HepG2 (cell line): ENCODE measurements at regions not wholly inside any gene's neighbourhood (a gene's known extent, or its start where the extent isn't known, plus 50 kb on each side); places are given as distances from the start of the nearest gene placed in this dataset.
"Not testable (repeated sequence)": the region's sequence is repeated elsewhere in the genome, so short reads cannot be mapped to it uniquely, and the experiment has no call there.

Experiments
- ATAC-seq: fragments of 200-7000 bp; cut with Tn5 transposase; 3 replicates; pipeline ENCODE4 v1.9.1; 2020; ENCODE audit warnings: mild to moderate bottlenecking, moderate library complexity
- BruUV-seq: library from RNA; stranded (reverse); fragments of 400-500 nt; replicated peaks from 2 replicates; lab custom pipeline; 2021; lab: Mats Ljungman, UMichigan
- CTCF ChIA-PET: fragments of 300-600 bp; formaldehyde crosslinking; extraction: SDS; loops from one replicate; lab custom pipeline; 2021; ENCODE audit warnings: low total read pairs, inconsistent platforms, low intra/inter-chr PET ratio; lab: Yijun Ruan, JAX
- POLR2A ChIA-PET: fragments of 350-600 bp; sonication (Branson Sonifier 250); formaldehyde crosslinking; loops from one replicate; lab custom pipeline; 2020; ENCODE audit warnings: antibody characterized with exemption, inconsistent platforms; lab: Yijun Ruan, JAX
- DNase-seq: peaks from one replicate; pipeline ENCODE4 v3.0.0-alpha.2; 2015; ENCODE audit warnings: low spot score
- FAIRE-seq: peaks from 3 replicates; lab custom pipeline; 2011; peaks lifted over from hg19 to GRCh38; lab: Jason Lieb, UNC
- H2AFZ ChIP-seq: one replicate; pipeline ENCODE4 v1.6.1; 2011; ENCODE audit warnings: low read length, inconsistent platforms
- H3K27ac ChIP-seq: fragments of 300-600 bp; 3 replicates; pipeline ENCODE4 v1.8.0; 2011; ENCODE audit warnings: mixed run types, mild to moderate bottlenecking, mixed read lengths, low read length, inconsistent platforms; ENCODE audit not compliant: insufficient read depth; ENCODE audit errors: extremely low read length
- H3K27me3 ChIP-seq, 2 experiments: fragments of 200-600 bp in 1 of 2; 2 replicates in 1 of 2; 3 replicates in 1 of 2; pipeline versions ENCODE4 v1.6.0 to v1.8.0; 2011; ENCODE audit warnings: low read length in 2 of 2, mild to moderate bottlenecking in 2 of 2, moderate library complexity in 2 of 2, inconsistent platforms in 1 of 2; ENCODE audit not compliant: insufficient read depth in 2 of 2, control insufficient read depth in 1 of 2
- H3K36me3 ChIP-seq, 2 experiments: fragments of 200-600 bp in 1 of 2; replicated peaks in 1 of 2; 2 replicates in 1 of 2; 3 replicates in 1 of 2; pipeline versions ENCODE4 v1.5.1 to v1.8.0; 2011; ENCODE audit warnings: low read length in 2 of 2, inconsistent platforms in 1 of 2; ENCODE audit not compliant: insufficient read depth in 2 of 2, control insufficient read depth in 1 of 2
- H3K4me1 ChIP-seq: 2 replicates; pipeline ENCODE4 v1.5.1; 2012; ENCODE audit warnings: low read length, inconsistent platforms; ENCODE audit not compliant: insufficient read depth
- H3K4me2 ChIP-seq: 2 replicates; pipeline ENCODE4 v1.6.0; 2011; ENCODE audit warnings: low read depth, low read length, inconsistent platforms
- H3K4me3 ChIP-seq, 3 experiments: fragments of 200-600 bp in 1 of 3; sonication (generic), shearing (Covaris generic) in 1 of 3; replicated peaks in 1 of 3; 2 replicates each; pipeline ENCODE4 v1.5.1; 2011 to 2016; ENCODE audit warnings: low read length in 3 of 3, inconsistent platforms in 2 of 3, low read depth in 2 of 3, mild to moderate bottlenecking in 2 of 3, control low read depth in 1 of 3, mixed read lengths in 1 of 3; ENCODE audit not compliant: insufficient read depth in 1 of 3
- H3K79me2 ChIP-seq: one replicate; pipeline ENCODE4 v1.6.1; 2011; ENCODE audit warnings: low read length, inconsistent platforms; ENCODE audit not compliant: insufficient read depth
- H3K9ac ChIP-seq: 2 replicates; pipeline ENCODE4 v1.6.0; 2011; ENCODE audit warnings: mild to moderate bottlenecking, low read depth, low read length, inconsistent platforms; ENCODE audit not compliant: insufficient read depth
- H3K9me3 ChIP-seq: 2 replicates; pipeline ENCODE4 v1.5.1; 2012; ENCODE audit warnings: mild to moderate bottlenecking, low read length
- H4K20me1 ChIP-seq: 2 replicates; pipeline ENCODE4 v1.6.0; 2011; ENCODE audit warnings: inconsistent platforms, mild to moderate bottlenecking, low read length, moderate library complexity; ENCODE audit not compliant: insufficient read depth
- AHR ChIP-seq: IDR thresholded peaks from 2 replicates; pipeline ENCODE4 v1.6.1; 2018; ENCODE audit warnings: missing genetic modification reagents, missing compliant biosample characterization
- ZC3H13 ChIP-seq: sonication (generic); formaldehyde crosslinking; IDR thresholded peaks from 2 replicates; pipeline ENCODE4 v1.8.1; 2023; ENCODE audit warnings: mild to moderate bottlenecking, missing genetic modification reagents, moderate library complexity
- ZFP36L2 ChIP-seq: sonication (generic); formaldehyde crosslinking; IDR thresholded peaks from 2 replicates; pipeline ENCODE4 v1.4.0; 2020; ENCODE audit warnings: missing genetic modification reagents
- ZNF564 ChIP-seq: sonication (generic); formaldehyde crosslinking; IDR thresholded peaks from 2 replicates; pipeline ENCODE4 v1.8.1; 2023; ENCODE audit warnings: mild to moderate bottlenecking, missing genetic modification reagents
- ZNF570 ChIP-seq: sonication (generic); formaldehyde crosslinking; IDR thresholded peaks from 2 replicates; pipeline ENCODE4 v1.4.0; 2020; ENCODE audit warnings: mild to moderate bottlenecking, missing genetic modification reagents, borderline replicate concordance
- ZNF788 ChIP-seq: sonication (generic); formaldehyde crosslinking; IDR thresholded peaks from 2 replicates; pipeline ENCODE4 v1.5.0; 2020; ENCODE audit warnings: mild to moderate bottlenecking, missing genetic modification reagents, borderline replicate concordance
- ZNF891 ChIP-seq: sonication (generic); formaldehyde crosslinking; IDR thresholded peaks from 2 replicates; pipeline ENCODE4 v1.5.0; 2020; ENCODE audit warnings: mild to moderate bottlenecking, missing genetic modification reagents
- WGBS: methylation state at CpG from one replicate; pipeline ENCODE4 v1.1.6; 2017; ENCODE audit warnings: low lambda C conversion rate; 5-methylcytosine and 5-hydroxymethylcytosine counted together
- in situ Hi-C: cut with HindIII; loops from 2 replicates; pipeline ENCODE4 v1.10.0; 2017; ENCODE audit warnings: low pct_unique_long_range_greater_than_20kb; ENCODE audit not compliant: extremely low pct_ligation_motif_present
- intact Hi-C: fragments of 100-400 bp; cut with micrococcal nuclease; formaldehyde crosslinking; loops from one replicate; pipeline ENCODE4 v1.10.0; 2022; ENCODE audit not compliant: unreplicated experiment
- TF ChIP-seq, protein P1 (sequence below): sonication (generic); formaldehyde crosslinking; IDR thresholded peaks from 2 replicates; pipeline ENCODE4 v1.8.0; 2022; ENCODE audit warnings: missing genetic modification reagents, low read depth, mild to moderate bottlenecking, borderline replicate concordance
- TF ChIP-seq, protein P2 (sequence below), 2 experiments: IDR thresholded peaks; 2 replicates each; pipeline ENCODE4 v1.6.1; 2011 to 2012; ENCODE audit warnings: low read length in 2 of 2, borderline replicate concordance in 1 of 2, low read depth in 1 of 2, mild to moderate bottlenecking in 1 of 2, moderate library complexity in 1 of 2

DNA sequence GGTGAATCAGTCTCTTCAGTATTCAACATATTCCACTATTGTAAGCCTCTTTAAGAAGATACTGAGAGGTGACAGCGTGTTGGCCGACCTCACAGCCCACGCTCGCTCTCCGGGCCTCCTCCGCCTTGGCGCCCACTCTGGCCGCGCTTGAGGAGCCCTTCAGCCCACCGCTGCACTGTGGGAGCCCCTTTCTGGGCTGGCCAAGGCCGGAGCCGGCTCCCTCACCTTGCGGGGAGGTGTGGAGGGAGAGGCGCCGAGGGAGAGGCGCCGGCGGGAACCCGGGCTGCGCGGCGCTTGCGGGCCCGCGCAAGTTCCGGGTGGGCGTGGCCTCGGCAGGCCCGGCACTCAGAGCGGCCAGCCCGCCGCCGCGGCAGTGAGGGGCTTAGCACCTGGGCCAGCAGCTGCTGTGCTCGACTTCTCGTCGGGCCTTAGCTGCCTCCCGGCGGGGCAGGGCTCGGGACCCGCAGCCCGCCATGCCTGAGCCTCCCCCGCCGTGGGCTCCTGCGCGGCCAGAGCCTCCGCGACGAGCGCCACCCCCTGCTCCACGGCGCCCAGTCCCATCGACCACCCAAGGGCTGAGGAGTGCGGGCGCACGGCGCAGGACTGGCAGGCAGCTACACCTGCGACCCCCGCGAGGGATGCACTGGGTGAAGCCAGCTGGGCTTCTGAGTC is 306.4 kb downstream of the SEMA3D start:
- H3K4me1 ChIP-seq, BruUV-seq, H2AFZ ChIP-seq, H3K9me3 ChIP-seq, FAIRE-seq, H3K4me3 ChIP-seq, ATAC-seq, H3K4me2 ChIP-seq, H4K20me1 ChIP-seq, CTCF ChIA-PET, in situ Hi-C loops, H3K27ac ChIP-seq, intact Hi-C loops, POLR2A ChIA-PET, H3K27me3 ChIP-seq, H3K9ac ChIP-seq, H3K36me3 ChIP-seq, DNase-seq, H3K79me2 ChIP-seq: not testable (repeated sequence)
- 72% methylated on average over 10 of the region's 60 CpGs for WGBS

DNA sequence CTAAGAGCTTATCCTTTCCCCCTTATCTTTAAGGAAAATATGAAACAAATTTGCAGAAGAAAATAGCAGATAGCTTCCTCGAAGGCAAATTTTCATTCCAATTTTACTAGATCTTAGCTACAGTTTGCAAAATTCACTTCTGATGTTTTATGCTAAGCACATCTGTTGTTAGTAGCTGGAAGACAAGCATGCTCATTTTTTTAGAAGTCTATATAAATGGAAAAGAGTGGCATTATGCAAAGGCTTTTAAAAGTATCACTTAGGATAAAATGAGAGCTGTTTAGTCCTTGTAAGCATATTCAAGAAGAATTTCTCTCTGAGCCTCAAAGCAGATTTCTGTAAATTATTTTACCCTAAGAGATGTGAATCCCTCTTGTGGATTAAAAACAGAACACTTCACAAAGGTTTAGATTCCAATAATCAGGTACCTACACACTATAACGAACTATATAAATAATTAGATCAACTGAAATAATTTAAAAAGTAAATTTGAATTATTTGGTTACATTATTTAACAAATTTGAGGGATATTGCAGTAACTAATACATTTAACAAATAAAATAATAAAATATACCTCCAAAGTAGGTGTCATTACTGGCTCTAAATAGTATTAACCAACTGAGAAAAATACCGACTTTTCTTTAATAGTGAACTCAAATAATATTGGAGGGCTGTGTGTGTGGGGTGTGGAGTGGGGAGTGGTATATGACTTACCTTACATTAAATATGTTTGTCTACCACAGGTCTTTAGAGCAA is 307.1 kb downstream of the SEMA3D start:
- Histone ChIP-seq H3K4me3 (no peak overlapping the region), H3K4me2 (no peak overlapping the region), H3K9me3 (no peaks in the 10 kb centered on the region), H3K27ac (no peak overlapping the region), H3K9ac (no peak overlapping the region), H3K27me3 (no peaks in the 10 kb centered on the region), H3K36me3 (no peaks in the 10 kb centered on the region), H4K20me1 (no peaks in the 10 kb centered on the region), H3K79me2 (no peaks in the 10 kb centered on the region), H2AFZ (no peak overlapping the region), H3K4me1 (no peaks in the 10 kb centered on the region)
- no peak for TF ChIP-seq ZFP36L2 (CRISPR knock-in tag)
- no peak for TF ChIP-seq ZC3H13 (CRISPR knock-in tag)
- TF ChIP-seq ZNF570 (CRISPR knock-in tag): no peak
- TF ChIP-seq, protein P1, sequence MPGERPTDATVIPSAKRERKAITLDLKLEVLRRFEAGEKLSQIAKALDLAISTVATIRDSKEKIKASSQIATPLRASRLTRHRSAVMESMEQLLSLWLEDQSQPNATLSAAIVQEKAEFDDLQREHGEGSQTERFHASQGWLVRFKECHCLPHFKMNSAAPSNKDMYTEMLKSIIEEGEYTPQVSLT (CRISPR knock-in tag): no peak
- TF ChIP-seq, protein P2, sequence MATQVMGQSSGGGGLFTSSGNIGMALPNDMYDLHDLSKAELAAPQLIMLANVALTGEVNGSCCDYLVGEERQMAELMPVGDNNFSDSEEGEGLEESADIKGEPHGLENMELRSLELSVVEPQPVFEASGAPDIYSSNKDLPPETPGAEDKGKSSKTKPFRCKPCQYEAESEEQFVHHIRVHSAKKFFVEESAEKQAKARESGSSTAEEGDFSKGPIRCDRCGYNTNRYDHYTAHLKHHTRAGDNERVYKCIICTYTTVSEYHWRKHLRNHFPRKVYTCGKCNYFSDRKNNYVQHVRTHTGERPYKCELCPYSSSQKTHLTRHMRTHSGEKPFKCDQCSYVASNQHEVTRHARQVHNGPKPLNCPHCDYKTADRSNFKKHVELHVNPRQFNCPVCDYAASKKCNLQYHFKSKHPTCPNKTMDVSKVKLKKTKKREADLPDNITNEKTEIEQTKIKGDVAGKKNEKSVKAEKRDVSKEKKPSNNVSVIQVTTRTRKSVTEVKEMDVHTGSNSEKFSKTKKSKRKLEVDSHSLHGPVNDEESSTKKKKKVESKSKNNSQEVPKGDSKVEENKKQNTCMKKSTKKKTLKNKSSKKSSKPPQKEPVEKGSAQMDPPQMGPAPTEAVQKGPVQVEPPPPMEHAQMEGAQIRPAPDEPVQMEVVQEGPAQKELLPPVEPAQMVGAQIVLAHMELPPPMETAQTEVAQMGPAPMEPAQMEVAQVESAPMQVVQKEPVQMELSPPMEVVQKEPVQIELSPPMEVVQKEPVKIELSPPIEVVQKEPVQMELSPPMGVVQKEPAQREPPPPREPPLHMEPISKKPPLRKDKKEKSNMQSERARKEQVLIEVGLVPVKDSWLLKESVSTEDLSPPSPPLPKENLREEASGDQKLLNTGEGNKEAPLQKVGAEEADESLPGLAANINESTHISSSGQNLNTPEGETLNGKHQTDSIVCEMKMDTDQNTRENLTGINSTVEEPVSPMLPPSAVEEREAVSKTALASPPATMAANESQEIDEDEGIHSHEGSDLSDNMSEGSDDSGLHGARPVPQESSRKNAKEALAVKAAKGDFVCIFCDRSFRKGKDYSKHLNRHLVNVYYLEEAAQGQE (IDR thresholded peaks at IDR 0.05; ENCODE audit: borderline replicate concordance in 1 of 2, low read depth in 1 of 2, low read length in 2 of 2): no peak
- no peak for TF ChIP-seq AHR (CRISPR knock-in tag)
- no peak for TF ChIP-seq ZNF788 (CRISPR knock-in tag)
- TF ChIP-seq ZNF564 (CRISPR knock-in tag): no peak
- no peak for TF ChIP-seq ZNF891 (CRISPR knock-in tag)
- no TSS peak for BruUV-seq
- no peak for DNase-seq
- under 1% methylated on average over 3 of the region's 3 CpGs for WGBS
- no peak for FAIRE-seq
- ChIA-PET POLR2A (no interaction called here), CTCF (no interaction called here)
- intact Hi-C loops: no loop called here
- no peak for ATAC-seq
- in situ Hi-C loops: no loop called here
